H9 (cell line): ENCODE measurements at regions not wholly inside any gene's neighbourhood (a gene's known extent, or its start where the extent isn't known, plus 50 kb on each side); places are given as distances from the start of the nearest gene placed in this dataset.

Experiments
- DNase-seq: peaks from one replicate; pipeline ENCODE4 v3.0.0-alpha.2; 2017
- H2AFZ ChIP-seq: one replicate; pipeline ENCODE4 v1.6.1; 2013; ENCODE audit warnings: mild to moderate bottlenecking, low read length, control low read depth, moderate library complexity
- H2AK5ac ChIP-seq: 2 replicates; pipeline ENCODE4 v1.6.1; 2013; ENCODE audit warnings: low read length, control low read depth, mixed read lengths; ENCODE audit not compliant: insufficient read length
- H2BK120ac ChIP-seq: one replicate; pipeline ENCODE4 v1.6.1; 2013; ENCODE audit warnings: low read depth, mild to moderate bottlenecking, low read length, control low read depth, inconsistent platforms; ENCODE audit not compliant: poor library complexity, severe bottlenecking
- H2BK12ac ChIP-seq: 2 replicates; pipeline ENCODE4 v1.6.1; 2013; ENCODE audit warnings: low read length, control low read depth, mixed read lengths, low read depth; ENCODE audit not compliant: insufficient read length
- H2BK15ac ChIP-seq: 2 replicates; pipeline ENCODE4 v1.6.1; 2013; ENCODE audit warnings: low read depth, low read length, control low read depth
- H2BK20ac ChIP-seq: one replicate; pipeline ENCODE4 v1.6.1; 2013; ENCODE audit warnings: low read depth, mild to moderate bottlenecking, low read length, control low read depth, inconsistent platforms; ENCODE audit not compliant: poor library complexity, severe bottlenecking
- H2BK5ac ChIP-seq: 2 replicates; pipeline ENCODE4 v1.6.1; 2013; ENCODE audit warnings: low read length, control low read depth, mixed read lengths; ENCODE audit not compliant: insufficient read length
- H3K14ac ChIP-seq: 2 replicates; pipeline ENCODE4 v1.6.1; 2013; ENCODE audit warnings: low read length, control low read depth; ENCODE audit not compliant: insufficient read depth
- H3K18ac ChIP-seq: 2 replicates; pipeline ENCODE4 v1.6.1; 2013; ENCODE audit warnings: low read depth, mild to moderate bottlenecking, mixed read lengths, low read length, control low read depth; ENCODE audit not compliant: insufficient read length
- H3K23ac ChIP-seq: 2 replicates; pipeline ENCODE4 v1.6.1; 2013; ENCODE audit warnings: low read length, control low read depth, mixed read lengths, low read depth; ENCODE audit not compliant: insufficient read length
- H3K23me2 ChIP-seq: 2 replicates; pipeline ENCODE4 v1.6.1; 2013; ENCODE audit warnings: low read depth, mild to moderate bottlenecking, mixed read lengths, low read length, control low read depth; ENCODE audit not compliant: insufficient read length, poor library complexity, severe bottlenecking
- H3K27ac ChIP-seq: 2 replicates; pipeline ENCODE4 v1.5.1; 2013; ENCODE audit warnings: low read length, control low read depth, mixed read lengths, low read depth; ENCODE audit not compliant: insufficient read length
- H3K27me3 ChIP-seq: 2 replicates; pipeline ENCODE4 v1.6.1; 2013; ENCODE audit warnings: low read length, control low read depth, inconsistent platforms; ENCODE audit not compliant: insufficient read depth
- H3K4ac ChIP-seq: 2 replicates; pipeline ENCODE4 v1.6.1; 2013; ENCODE audit warnings: low read depth, mild to moderate bottlenecking, control low read depth, inconsistent platforms, low read length, moderate library complexity
- H3K4me1 ChIP-seq: 2 replicates; pipeline ENCODE4 v1.6.1; 2013; ENCODE audit warnings: low read length, control low read depth, inconsistent platforms; ENCODE audit not compliant: insufficient read depth
- H3K4me2 ChIP-seq: 2 replicates; pipeline ENCODE4 v1.6.1; 2013; ENCODE audit warnings: low read length, control low read depth, mixed read lengths; ENCODE audit not compliant: insufficient read length, insufficient read depth
- H3K56ac ChIP-seq: 2 replicates; pipeline ENCODE4 v1.6.1; 2013; ENCODE audit warnings: low read depth, mild to moderate bottlenecking, mixed read lengths, low read length, control low read depth; ENCODE audit not compliant: insufficient read length
- H3K79me1 ChIP-seq: 2 replicates; pipeline ENCODE4 v1.6.1; 2013; ENCODE audit warnings: low read depth, mild to moderate bottlenecking, moderate library complexity, low read length, control low read depth, inconsistent platforms; ENCODE audit not compliant: insufficient read depth, poor library complexity, severe bottlenecking
- H3K79me2 ChIP-seq: 2 replicates; pipeline ENCODE4 v1.6.1; 2013; ENCODE audit warnings: low read length, control low read depth, inconsistent platforms; ENCODE audit not compliant: insufficient read depth
- H3K9ac ChIP-seq: 2 replicates; pipeline ENCODE4 v1.6.1; 2013; ENCODE audit warnings: low read length, control low read depth, mixed read lengths; ENCODE audit not compliant: insufficient read length; ENCODE audit errors: extremely low read depth
- H3K9me3 ChIP-seq: one replicate; pipeline ENCODE4 v1.6.1; 2013; ENCODE audit warnings: low read depth, low read length, inconsistent platforms; ENCODE audit not compliant: control insufficient read depth
- H3T11ph ChIP-seq: one replicate; pipeline ENCODE4 v1.6.1; 2013; ENCODE audit warnings: mild to moderate bottlenecking, low read length, control low read depth, inconsistent platforms
- H4K20me1 ChIP-seq: one replicate; pipeline ENCODE4 v1.6.1; 2013; ENCODE audit not compliant: control insufficient read depth, insufficient read length, insufficient read depth
- H4K5ac ChIP-seq: 2 replicates; pipeline ENCODE4 v1.6.1; 2013; ENCODE audit warnings: low read depth, mild to moderate bottlenecking, mixed read lengths, low read length, control low read depth; ENCODE audit not compliant: insufficient read length
- H4K8ac ChIP-seq: replicated peaks from 2 replicates; pipeline ENCODE4 v1.6.1; 2013; ENCODE audit warnings: low read length, control low read depth, mixed read lengths, low read depth; ENCODE audit not compliant: insufficient read length
- H4K91ac ChIP-seq: 2 replicates; pipeline ENCODE4 v1.6.1; 2013; ENCODE audit warnings: low read depth, mild to moderate bottlenecking, moderate library complexity, mixed read lengths, low read length, control low read depth; ENCODE audit not compliant: insufficient read length
- H3K27ac Mint-ChIP-seq, 3 experiments: 2 replicates in 2 of 3; 3 replicates in 1 of 3; pipeline ENCODE4 v1.8.0; 2020 to 2021; ENCODE audit warnings: mixed read lengths in 3 of 3, mild to moderate bottlenecking in 1 of 3, moderate library complexity in 1 of 3
- H3K27me3 Mint-ChIP-seq: 2 replicates; pipeline ENCODE4 v1.8.0; 2021; ENCODE audit warnings: low read depth, mild to moderate bottlenecking, moderate library complexity, mixed read lengths
- H3K36me3 Mint-ChIP-seq, 3 experiments: 2 replicates in 2 of 3; 3 replicates in 1 of 3; pipeline ENCODE4 v1.8.0; 2020 to 2021; ENCODE audit warnings: low read depth in 3 of 3, mixed read lengths in 3 of 3; ENCODE audit not compliant: insufficient read depth in 1 of 3
- H3K4me1 Mint-ChIP-seq, 2 experiments: 2 replicates each; pipeline ENCODE4 v1.8.0; 2020; ENCODE audit warnings: mixed read lengths in 2 of 2
- H3K4me3 Mint-ChIP-seq, 2 experiments: 2 replicates in 1 of 2; 3 replicates in 1 of 2; pipeline ENCODE4 v1.8.0; 2020 to 2021; ENCODE audit warnings: mild to moderate bottlenecking in 2 of 2, mixed read lengths in 2 of 2, moderate library complexity in 1 of 2
- H3K9me3 Mint-ChIP-seq, 2 experiments: 2 replicates in 1 of 2; 3 replicates in 1 of 2; pipeline ENCODE4 v1.8.0; 2020; ENCODE audit warnings: mild to moderate bottlenecking in 2 of 2, mixed read lengths in 2 of 2, moderate library complexity in 1 of 2
- CTCF ChIP-seq: fragments of 200-600 bp; sonication (generic); conservative IDR thresholded peaks from 3 replicates; pipeline ENCODE4 v1.8.0; 2021; ENCODE audit warnings: antibody characterized with exemption, mild to moderate bottlenecking
- WGBS: extraction: QIAGEN DNeasy Blood & Tissue Kit; methylation state at CpG from one replicate; pipeline ENCODE4 v1.1.7; 2013; ENCODE audit warnings: missing lambda C conversion rate, low lambda C conversion rate, mixed read lengths; ENCODE audit not compliant: insufficient read length; ENCODE audit errors: extremely low coverage; 5-methylcytosine and 5-hydroxymethylcytosine counted together

DNA sequence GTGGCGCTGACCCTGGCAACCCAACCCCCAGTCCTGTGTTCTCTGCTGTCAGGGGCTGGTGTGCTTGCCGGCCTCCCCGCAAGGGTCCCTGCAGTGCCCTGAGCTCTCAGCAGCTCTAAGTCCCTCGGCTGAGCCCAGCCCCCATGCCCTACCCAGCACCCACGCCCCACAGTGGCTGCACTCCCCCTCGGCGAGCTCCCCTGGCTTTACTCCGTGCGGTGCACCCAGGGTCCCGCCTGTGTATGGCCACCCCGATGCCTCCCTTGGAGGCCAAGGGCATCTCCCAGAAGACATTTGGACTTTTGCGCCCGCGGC lies 72.5 kb upstream of the SHISAL1 start:
- Mint-ChIP-seq H3K27me3 (peaks cover 4% of the 10 kb centered on the region), H3K4me1 (peaks cover 6 to 16% of the 10 kb centered on the region in 2 experiments), H3K4me3 (no peak overlapping the region), H3K36me3 (no peaks in the 10 kb centered on the region), H3K27ac (no peak overlapping the region), H3K9me3 (no peaks in the 10 kb centered on the region)
- Histone ChIP-seq H4K91ac (no peak overlapping the region), H3K14ac (no peak overlapping the region; the same call in 1 of the 2 replicates), H2BK20ac (no peak overlapping the region), H2BK120ac (no peak overlapping the region), H2BK12ac (no peak overlapping the region), H3K9me3 (no peaks in the 10 kb centered on the region), H3K4me2 (no peak overlapping the region), H2AFZ (no peak overlapping the region), H3K9ac (no peak overlapping the region), H3T11ph (no peak overlapping the region), H3K27me3 (no peaks in the 10 kb centered on the region), H3K79me2 (no peaks in the 10 kb centered on the region), H3K4ac (no peak overlapping the region), H3K23ac (no peak overlapping the region), H3K23me2 (no peaks in the 10 kb centered on the region), H3K4me1 (no peaks in the 10 kb centered on the region), H2BK5ac (no peak overlapping the region), H3K56ac (no peak overlapping the region), H3K18ac (no peak overlapping the region), H4K8ac (no peak overlapping the region), H3K27ac (no peak overlapping the region), H4K5ac (no peak overlapping the region), H4K20me1 (no peaks in the 10 kb centered on the region), H3K79me1 (no peaks in the 10 kb centered on the region), H2BK15ac (no peak overlapping the region), H2AK5ac (no peak overlapping the region)
- DNase-seq: no peak
- WGBS: no CpG with 5 or more reads among the region's 14 CpGs
- TF ChIP-seq CTCF: no peak
